Hepatic stellate cell (primary cell): ENCODE measurements at regions not wholly inside any gene's neighbourhood (a gene's known extent, or its start where the extent isn't known, plus 50 kb on each side); places are given as distances from the start of the nearest gene placed in this dataset.

Source experiments
- DNase-seq: peaks from one replicate; pipeline ENCODE4 v3.0.0; 2011; ENCODE audit warnings: low spot score

DNA sequence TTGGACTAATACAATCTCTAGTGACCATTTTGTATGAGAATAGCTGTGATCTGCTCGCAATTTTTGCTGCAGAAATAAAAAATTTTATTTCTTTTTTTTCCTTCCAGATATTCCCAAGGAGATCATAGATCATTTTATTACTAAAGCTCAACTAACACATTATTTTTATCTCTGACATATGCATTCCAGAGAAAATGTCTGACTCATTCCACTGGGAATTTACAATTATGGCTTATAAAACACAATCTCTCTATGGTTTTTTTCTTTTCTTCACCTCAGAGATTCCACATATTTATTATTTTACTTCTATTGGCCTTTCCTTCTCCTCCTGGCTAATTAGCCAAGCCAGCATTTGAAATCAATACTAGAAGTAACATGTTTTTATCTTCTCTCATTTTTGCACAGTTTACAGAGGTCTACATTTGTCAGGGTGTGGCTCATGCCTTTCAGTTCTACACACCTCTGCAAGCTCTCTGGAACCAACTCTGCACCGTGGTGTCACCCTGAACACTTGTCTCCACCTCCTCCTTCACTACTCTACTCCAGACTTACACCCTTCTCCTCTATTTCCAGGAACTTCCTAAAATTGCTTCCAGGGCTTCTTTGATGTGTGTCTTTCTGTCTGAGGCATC lies 59.8 kb upstream of the GPM6A start:
- no peak for DNase-seq

DNA sequence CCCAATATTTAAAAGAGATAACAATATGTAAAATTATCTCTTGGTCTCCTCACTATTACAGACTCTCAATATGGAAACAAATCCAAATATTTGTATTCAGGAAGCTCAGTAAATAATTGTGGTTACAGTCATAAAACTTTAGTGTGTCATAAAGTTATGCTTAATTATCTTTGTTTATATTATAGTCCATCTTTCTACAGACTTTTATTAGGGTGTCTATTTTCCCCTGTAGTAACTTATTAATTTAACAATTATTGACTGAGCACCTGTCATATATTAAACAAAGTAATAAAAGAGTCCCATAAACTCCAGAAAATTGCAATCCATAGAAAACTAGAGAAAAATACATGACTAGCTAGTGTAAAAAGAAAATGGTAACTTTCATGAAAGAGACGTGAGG lies 61.6 kb upstream of the GPM6A start:
- no peak for DNase-seq

DNA sequence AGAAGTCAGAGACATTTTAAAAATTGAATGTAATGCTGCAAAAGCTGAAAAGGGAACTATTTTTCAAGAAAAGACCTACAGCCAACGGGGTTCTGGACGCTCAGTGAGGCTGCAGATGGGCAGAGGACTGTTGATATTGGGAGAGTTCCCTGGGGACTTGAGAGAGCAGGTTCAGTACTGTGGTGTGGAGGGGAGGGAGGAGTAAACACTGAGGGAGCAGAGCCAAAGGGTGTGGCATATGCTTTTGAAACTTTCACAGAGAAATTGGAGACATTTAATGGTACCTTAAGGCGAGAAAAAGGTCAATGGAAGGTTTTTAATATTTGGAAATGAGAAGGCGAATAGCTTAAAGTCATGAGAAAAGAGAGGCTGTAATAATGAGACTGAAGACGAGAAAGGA lies 62.2 kb upstream of the GPM6A start:
- DNase-seq: no peak

DNA sequence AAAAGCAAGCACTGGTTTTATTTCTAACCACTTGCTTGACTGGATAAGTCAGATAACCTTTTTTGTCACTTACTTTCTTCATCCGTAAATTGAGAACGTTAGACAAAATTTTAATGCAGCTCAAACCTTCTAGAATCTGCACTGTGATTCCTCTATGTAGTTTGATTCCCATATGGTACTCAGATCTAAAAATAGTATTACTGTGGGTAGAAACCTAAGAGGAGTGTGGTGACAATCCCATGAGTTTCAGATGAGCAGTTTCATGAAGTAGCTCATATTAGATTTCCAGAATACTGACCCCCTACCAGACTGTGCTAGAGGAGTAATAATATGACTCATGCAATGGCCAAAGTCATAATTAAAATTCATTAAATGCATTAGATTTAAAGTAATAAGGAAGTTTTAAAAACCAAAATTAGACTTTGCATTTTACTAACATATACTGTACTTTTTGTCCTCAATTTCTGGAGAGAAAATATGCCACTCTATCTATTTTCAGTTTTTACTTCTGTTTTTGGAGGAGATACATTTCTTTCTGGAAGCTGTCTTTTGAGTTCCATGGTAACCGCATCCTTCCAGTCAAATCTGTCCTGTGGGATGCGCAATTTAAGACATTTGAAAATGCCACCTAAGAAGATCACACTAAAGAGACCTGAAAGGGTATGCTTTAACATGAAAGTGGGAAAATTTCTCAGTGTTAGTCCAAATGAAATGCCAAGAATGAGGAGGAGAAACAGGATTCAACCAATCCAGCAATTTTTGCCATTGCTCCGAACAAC lies 64.1 kb upstream of the GPM6A start:
- DNase-seq: no peak

DNA sequence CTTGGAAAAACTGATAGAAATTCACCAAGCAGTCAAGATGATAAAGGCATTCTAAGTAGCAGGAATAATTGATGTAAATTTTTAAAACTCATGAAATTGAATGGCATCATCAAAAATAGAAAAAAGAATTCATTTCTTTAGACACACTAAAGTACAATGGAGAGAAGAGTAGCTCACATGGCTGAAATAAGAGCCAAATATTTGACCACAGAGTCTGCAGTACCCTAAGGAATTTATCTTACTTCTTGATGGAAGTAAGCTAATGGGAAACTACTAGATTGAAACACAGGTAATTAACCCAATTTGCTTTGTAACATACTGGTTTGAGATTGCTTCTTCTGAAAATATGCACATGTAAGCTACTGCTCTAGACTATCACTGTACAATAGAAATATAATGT lies 70.8 kb upstream of the GPM6A start:
- DNase-seq: no peak

DNA sequence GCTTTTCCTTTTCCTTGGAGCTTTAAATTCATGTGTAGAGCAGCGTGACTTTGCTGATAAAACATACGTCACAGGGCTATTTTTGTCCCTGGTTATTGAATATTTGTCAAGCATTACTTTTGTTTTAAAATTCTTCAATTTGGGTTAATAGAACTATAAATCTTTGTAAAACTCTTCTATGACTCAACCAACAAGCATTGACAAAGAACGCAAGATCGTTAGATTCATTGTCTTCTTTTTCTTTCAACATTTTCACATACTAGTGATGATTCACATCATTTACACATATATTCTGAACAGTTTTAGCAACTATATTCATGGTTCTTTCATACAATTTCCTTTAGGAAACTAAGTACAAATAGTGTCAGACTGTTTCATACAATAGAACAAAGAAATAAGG lies 72.0 kb upstream of the GPM6A start:
- DNase-seq: no peak

DNA sequence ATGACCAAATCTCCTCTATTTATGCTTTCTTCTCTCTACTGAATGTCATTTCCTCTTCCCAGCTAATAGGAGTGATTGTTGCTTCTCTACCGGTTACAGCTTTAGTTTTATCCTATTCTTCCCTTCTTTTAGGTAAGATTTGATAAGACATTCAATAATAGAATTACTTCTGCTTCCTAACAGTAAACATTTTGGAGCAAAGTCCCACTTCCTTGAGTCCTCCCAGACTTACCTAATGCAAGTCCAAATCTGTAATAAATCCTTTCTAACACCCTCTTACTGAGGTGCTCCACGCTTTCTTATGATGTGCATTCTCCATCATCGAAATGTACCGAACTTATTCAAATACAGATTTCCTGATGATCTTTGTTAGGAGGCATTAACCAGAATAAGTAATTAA lies 79.2 kb upstream of the GPM6A start:
- no peak for DNase-seq

DNA sequence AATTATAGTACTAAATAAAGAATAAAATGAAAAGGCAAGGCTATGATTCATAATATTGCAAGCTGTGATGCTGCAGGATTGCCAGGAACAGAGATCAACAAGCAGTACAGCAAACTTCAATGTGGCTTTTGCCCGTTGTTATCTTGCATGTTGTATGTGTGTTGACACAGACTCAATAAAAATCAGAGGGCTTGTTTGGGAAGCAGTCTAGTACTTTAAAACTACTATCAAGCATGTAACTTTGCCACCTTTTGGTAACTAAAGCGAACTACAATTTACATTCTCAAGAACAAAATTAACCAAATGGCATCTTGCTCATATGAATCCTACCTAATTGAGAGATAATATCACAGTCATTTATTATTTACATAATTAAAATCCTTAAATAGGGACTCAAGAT lies 79.8 kb upstream of the GPM6A start:
- no peak for DNase-seq

DNA sequence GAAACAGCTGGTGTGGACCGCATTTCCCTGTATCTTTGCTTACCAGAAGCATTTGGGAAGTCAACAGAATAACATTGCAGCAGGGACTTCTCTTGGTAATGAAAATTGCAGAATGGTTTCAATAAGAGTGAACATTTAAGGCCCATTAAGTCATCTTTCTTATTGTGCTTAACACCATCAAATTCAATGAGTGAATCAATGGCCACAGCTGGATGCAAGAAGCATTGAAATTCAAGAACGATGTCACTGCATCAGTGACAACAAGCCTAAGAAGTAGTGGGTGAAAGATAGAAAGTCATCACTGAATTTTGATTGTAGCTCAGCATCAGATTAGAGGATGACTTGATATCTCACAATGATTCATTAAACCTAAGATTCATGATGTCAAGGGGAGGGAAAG lies 93.9 kb upstream of the GPM6A start:
- no peak for DNase-seq

DNA sequence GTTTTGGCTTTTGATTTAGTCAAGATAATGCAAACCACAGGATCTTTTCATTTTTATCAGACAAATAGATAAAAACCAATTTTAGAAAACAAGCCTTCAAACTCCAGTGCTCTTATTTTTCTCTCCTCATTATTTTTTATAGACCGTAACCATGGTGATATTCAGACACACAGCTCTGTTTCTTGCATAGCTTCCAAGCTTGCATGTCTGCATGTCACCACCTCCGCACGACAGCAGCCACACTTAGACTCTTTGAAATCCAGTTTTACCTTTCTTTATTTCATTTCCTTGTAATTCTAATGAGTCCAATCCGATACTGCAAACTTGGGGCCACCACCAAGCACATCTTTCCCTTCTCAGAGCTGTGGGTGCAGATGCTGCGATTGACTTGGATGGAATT lies 94.3 kb upstream of the GPM6A start:
- DNase-seq: no peak

DNA sequence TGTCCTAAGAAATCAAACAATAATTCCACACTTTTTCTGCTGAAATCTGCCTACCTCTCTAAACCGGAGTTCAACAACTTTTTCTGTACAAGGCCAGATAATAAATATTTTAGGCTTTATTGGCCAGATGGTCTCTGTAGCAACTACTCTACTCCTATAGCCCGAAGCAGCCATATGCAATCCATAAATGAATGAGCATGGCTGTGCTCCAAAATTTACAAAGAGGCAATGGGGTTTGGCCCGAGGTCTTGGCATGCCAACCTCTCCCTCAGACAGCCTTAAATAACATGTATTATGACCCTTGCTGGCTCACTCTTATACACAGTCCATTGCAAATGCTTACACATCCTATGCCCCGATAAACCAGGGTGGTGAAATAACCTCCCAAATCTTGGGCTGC lies 98.6 kb upstream of the GPM6A start:
- DNase-seq: no peak

DNA sequence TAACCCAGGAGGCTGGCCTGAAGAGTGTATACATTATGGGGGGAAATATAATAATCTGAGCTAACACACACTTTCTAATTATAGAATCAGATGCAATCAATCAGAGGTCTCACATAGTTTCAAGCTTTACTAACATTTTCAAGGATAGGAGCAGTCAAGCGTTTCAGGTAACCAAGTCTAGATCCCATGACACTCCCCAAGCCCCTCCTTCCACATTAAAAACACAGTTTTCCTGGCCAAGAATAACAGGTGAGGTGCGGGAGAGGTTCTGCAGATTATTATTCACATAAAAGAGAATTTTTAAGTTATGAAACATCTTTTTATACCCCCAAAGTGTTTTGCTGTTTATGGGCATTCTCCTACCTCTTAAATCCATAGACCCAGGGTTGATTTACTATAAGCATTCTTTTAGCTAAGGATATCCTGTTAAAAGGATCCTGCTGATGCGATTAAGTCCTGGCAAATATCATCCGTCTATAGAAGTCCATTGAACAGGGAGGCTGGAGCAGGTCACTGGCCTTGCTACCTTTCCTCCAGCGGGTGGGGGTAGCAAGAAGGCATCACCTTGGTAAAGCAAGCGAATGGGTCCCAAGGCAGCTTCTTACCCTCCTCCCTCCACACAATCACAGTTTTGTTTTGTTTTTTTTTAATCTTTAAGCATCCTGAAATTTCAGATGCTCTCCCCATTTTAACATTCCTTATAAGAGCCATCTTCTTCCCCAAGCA lies 104.7 kb upstream of the GPM6A start:
- no peak for DNase-seq

DNA sequence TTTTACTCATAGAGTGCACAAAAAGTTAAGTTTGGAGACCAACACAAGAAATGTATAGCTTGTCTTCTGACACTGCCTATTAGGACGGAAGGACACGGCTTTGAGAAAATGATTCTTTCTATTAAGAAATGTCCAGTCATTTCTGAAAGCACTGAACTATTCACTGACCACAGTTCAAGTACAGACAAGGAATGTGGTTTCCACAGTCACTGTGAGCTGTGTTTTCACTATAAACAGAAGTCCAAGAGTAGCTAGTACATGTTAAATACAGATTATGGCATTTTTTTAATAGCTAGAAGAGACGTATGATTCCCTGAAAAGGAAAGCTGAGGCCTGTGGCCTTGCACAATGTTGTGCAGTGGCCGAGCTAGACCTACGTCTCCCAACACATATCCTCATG lies 115.1 kb upstream of the GPM6A start:
- DNase-seq: no peak

DNA sequence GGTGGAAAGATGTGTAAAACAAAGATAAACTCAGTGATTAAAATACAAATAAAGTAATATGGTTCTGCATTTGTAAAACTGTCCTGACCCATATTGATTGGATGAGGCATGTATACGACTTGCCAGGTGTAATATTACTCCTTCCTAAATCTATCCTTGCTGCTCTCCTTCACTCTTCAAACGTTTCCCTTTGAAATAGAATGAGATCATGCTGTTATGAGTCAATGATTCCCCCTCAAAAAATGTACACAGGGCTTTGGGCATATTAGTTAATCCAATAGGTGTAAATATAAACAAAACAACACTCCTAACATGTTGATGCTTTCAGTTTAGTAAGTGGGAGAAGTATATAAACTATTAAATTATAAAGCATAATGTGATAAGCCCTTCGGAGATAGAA lies 117.4 kb upstream of the GPM6A start:
- no peak for DNase-seq

DNA sequence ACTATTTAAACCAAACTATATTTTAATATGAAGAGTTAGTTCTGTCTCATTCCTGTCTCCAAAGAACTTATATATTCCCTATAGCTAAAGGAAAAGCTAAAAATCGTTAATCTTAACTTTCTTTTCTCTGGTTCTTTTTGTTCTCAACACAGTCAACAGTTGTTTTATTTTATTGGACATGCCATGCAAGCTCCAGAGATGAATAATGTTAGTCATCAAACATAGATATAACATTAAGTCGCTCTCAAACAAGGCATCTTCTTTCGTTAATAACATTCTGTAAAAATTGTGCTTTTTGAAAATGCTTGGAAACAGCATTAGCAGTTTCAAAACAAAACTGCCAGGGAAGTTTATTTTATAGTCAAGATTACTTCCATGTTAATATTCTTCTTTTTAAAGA lies 117.9 kb upstream of the GPM6A start:
- DNase-seq: no peak

DNA sequence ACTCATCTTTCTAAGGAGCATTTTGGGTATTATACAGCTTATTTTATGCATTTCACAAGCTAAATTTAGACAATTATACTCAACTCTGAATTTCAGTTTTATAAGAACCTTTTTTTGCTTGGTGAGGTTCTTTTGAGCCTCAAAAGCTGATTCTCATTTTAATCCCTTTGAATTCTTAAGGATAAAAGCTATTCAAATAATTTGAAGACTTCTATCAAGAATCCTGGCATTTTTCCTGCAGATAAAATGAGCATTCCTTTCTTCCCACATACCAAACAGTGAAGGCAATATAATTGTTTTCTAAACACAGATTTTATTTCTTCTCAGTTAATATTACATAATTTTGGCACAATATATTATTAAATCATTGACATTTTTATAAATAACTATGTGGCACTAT lies 118.4 kb upstream of the GPM6A start:
- no peak for DNase-seq

DNA sequence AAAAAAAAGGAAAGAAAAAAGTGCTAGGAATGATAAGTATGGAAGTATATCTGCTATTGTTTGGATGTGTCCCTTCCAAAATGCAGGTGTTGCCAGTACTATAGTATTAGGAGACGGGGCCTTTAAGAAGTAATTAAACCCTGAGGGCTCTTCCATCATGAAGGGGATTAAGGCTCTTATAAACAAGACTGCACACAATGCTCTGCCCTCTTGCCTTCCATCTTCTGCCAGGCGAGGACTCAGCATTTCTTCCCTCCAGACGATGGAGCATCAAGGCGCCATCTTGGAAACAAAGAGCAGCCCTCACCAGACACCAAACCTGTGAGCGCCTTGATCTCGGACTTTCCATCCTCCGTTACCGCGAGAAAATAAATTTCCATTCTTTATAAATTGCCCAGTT lies 120.1 kb upstream of the GPM6A start:
- no peak for DNase-seq

DNA sequence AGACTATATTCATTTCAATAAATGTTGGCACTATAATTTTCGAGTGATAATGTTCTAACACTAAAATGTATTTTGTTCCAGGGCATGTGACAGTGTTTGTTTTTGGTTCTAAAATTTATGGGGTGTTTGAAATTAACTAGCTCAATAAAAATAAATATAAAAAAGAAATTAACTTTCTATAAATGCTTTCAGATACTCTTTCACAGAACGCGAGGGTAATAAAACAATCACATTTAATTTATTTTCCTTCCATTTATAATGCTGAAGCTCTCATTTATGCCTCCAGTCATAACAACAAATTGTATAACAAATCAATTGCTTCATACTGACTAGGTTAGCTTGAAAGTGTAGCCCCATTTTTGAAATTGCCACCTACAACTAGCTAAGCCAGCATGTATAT lies 122.4 kb upstream of the GPM6A start:
- no peak for DNase-seq

DNA sequence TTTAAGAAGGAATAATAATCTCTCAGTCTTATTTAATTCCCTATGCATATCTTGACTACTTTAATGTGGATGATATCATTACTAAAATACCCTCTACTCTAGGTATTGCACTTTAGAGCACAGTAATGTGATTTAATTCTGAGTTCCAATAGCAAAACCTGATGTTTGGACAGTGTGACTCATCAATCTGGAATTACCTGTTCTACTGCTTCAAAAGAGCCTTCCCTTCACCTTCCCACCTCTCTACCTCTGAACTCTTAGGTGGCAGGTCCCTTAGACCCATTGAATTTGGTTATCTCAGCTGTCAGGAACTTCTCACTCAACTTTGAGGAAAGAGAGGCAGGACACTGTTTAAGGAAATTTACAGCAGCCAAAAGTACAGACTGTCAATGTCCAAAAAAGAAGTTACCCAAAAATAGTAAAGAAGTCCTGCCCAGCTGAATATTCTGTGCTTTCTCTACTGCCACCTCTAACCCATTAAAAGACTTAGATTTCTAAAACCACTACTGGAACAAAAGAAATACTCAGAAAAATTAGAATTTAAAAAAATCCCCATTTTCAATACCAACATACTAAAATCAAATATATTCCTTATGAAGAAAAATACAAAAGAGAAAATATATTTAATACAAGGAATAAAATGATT lies 123.1 kb upstream of the GPM6A start:
- no peak for DNase-seq

DNA sequence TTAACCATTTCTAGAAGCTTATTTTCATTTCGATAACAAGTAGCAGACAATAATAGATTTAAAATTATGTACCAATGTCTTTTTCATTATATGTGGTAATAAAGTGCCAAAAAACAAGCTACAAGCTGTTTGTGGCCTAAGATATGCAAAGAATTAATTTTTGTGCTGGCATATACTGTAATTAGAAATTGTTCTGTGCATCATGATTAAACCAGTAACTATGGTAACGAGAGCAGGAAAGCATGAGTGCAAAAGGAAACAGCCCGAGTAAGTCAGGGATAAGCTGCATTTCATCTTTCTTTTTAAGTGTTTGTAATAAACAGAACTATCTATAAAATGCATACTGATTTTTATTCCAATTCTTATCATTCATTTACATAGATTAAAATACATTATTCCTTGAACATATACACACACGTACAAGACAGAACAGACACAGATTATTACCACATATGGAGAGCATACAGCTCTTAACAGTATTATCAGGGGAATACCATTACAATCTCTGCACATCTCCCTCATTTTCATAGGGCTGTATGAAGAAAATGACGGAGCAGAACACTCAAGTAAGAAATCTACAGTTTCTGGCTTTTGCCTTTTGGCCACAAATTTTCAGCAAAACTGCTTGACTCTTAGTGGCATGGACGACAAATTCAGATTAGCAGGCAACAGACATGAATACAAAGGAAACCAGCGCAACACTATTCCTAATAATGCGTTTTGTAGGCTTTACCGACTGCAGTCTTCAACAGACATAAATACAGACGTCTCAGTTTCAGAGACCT lies 121.3 kb upstream of the WDR17 start:
- no peak for DNase-seq

DNA sequence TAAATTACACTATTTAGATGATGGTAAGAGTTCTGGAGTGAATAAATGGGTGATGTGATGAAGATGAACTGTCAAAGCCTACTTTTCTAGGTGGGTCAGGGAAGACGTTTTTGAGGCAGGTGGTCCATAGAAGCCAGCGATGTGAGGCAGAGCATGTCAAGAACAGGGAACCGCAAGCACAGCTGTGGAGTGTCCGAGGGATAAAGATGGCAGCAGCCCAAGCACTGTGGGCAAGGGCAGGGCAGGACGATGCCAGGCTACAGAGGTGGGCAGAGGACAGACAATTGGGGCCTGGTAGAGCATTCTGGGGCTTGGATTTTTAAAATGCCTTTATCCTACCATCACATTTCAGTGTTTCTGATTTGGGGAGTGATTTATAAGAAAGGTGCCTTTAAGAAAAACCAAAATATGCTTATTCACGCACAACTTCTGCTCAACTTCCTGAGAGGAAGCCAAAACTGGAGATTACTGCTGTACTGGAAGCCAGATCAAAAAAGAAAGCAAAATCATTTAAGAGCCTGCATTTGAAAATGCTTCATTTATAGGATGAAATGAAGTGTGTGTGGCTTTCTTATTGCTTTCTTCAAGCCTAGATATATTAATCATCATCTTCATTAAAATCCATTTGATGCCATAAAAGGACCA lies 119.0 kb upstream of the WDR17 start:
- no peak for DNase-seq
